ENCODE measurements at regions not wholly inside any gene's neighbourhood (a gene's known extent, or its start where the extent isn't known, plus 50 kb on each side); places are given as distances from the start of the nearest gene placed in this dataset.

DNA sequence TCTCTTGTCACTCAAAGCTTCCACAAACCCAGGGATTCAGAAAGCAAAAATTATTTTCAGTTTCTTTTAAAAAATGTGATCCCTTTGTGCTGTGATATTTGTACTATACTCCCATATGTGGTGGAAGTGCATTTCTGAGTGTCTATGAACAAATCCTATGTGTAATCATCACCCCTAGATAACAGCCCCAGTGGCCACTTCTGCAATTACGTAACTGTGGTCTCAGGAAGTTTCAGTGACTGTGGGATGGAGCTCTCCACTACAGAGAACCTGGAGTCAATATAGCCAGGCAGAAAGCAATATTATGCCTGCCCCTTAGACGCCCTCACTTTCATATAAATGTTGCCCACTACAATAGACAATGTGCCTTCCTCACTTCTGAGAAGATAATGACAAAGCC, 1101.7 kb upstream of the GHITM start:
- Histone ChIP-seq H3K4me1 (ENCODE audit: insufficient read depth, poor library complexity, severe bottlenecking) (no peaks in the 10 kb centered on the region), H3K27ac (ENCODE audit: poor library complexity, severe bottlenecking) (no peak overlapping the region), H3K4me3 (ENCODE audit: severe bottlenecking) (no peak overlapping the region), H3K36me3 (ENCODE audit: low read depth) (no peaks in the 10 kb centered on the region), H3K9me3 (ENCODE audit: severe bottlenecking) (no peaks in the 10 kb centered on the region), H3K27me3 (ENCODE audit: insufficient read depth, poor library complexity, severe bottlenecking) (no peaks in the 10 kb centered on the region)
- TF ChIP-seq, protein P1, sequence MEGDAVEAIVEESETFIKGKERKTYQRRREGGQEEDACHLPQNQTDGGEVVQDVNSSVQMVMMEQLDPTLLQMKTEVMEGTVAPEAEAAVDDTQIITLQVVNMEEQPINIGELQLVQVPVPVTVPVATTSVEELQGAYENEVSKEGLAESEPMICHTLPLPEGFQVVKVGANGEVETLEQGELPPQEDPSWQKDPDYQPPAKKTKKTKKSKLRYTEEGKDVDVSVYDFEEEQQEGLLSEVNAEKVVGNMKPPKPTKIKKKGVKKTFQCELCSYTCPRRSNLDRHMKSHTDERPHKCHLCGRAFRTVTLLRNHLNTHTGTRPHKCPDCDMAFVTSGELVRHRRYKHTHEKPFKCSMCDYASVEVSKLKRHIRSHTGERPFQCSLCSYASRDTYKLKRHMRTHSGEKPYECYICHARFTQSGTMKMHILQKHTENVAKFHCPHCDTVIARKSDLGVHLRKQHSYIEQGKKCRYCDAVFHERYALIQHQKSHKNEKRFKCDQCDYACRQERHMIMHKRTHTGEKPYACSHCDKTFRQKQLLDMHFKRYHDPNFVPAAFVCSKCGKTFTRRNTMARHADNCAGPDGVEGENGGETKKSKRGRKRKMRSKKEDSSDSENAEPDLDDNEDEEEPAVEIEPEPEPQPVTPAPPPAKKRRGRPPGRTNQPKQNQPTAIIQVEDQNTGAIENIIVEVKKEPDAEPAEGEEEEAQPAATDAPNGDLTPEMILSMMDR (IDR thresholded peaks at IDR 0.05; ENCODE audit: poor library complexity, severe bottlenecking): no peak
- DNase-seq (ENCODE audit: low spot score): no peak
- ATAC-seq (ENCODE audit: low read depth): no peak

DNA sequence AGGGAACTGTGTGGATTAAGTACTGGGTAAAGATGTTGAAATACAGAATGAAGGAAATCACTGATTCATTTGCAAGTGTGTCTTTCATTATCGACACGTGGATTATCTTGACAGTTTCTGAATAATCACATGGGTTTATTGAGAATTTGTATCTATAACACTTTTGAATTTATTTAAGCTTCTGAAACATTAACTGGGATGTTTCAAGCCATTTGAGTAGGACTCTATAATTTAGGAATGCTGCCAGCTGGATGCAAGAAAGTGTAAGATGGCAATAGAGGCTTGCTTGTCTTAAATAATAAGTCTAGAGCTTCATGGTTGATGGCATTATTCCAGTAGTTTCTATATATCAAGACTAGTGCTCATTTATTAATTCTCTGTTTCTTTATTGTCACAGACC, 1100.7 kb upstream of the GHITM start:
- Histone ChIP-seq H3K27me3 (ENCODE audit: insufficient read depth, poor library complexity, severe bottlenecking) (no peaks in the 10 kb centered on the region), H3K4me1 (ENCODE audit: insufficient read depth, poor library complexity, severe bottlenecking) (no peaks in the 10 kb centered on the region), H3K9me3 (ENCODE audit: severe bottlenecking) (peaks cover 2% of the 10 kb centered on the region), H3K27ac (ENCODE audit: poor library complexity, severe bottlenecking) (no peak overlapping the region), H3K4me3 (ENCODE audit: severe bottlenecking) (no peak overlapping the region), H3K36me3 (ENCODE audit: low read depth) (no peaks in the 10 kb centered on the region)
- TF ChIP-seq, protein P1 (IDR thresholded peaks at IDR 0.05; ENCODE audit: poor library complexity, severe bottlenecking): no peak
- ATAC-seq (ENCODE audit: low read depth): no peak
- DNase-seq (ENCODE audit: low spot score): no peak

DNA sequence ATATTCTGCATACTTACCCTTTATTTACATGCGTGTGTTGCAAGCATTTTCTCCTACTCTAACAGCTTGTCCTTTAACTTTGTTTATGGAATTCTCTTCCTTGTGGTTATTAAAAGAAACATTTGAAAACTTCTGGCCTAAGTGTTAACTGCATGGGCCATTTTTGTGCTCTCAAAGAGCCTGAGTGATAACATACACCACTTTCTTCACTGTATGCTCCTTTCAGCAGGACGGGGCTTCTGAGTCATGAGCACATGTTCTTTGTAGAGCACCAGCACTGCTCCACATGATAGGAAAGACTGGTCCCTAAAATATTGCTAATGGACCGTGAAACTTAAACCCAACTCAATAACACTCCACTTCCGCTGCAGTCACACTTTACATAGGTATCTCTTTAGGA, 1093.6 kb upstream of the GHITM start:
- TF ChIP-seq, protein P1 (IDR thresholded peaks at IDR 0.05; ENCODE audit: poor library complexity, severe bottlenecking): no peak
- ATAC-seq (ENCODE audit: low read depth) (no peak), DNase-seq (ENCODE audit: low spot score) (no peak)
- H3K9me3 ChIP-seq (ENCODE audit: severe bottlenecking): peaks cover 2% of the 10 kb centered on the region
- H3K27ac ChIP-seq (ENCODE audit: poor library complexity, severe bottlenecking): no peak overlapping the region
- H3K4me3 ChIP-seq (ENCODE audit: severe bottlenecking): no peak overlapping the region
- no peaks in the 10 kb centered on the region for H3K4me1 ChIP-seq (ENCODE audit: insufficient read depth, poor library complexity, severe bottlenecking)
- H3K27me3 ChIP-seq (ENCODE audit: insufficient read depth, poor library complexity, severe bottlenecking): no peaks in the 10 kb centered on the region
- no peaks in the 10 kb centered on the region for H3K36me3 ChIP-seq (ENCODE audit: low read depth)

DNA sequence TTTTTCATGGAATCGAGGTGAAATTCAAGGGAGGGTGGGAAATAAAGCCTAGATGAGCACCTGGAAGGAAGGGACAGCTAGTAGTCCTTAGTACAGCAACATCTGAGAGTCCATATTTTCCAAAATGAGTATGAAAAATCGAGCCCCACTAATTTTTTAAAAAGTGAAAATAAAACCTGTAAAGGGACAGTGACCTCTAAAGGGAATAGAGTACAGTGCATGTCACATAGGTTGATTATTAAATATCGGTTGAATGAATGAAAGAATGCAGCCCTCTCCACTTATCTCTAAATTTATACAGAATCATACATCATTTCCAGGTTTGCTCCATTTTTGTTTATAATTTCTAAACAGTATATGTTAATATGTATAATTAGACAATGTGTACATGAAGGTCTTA, 1088.5 kb upstream of the GHITM start:
- DNase-seq (ENCODE audit: low spot score): no peak
- Histone ChIP-seq H3K9me3 (ENCODE audit: severe bottlenecking) (no peaks in the 10 kb centered on the region), H3K27me3 (ENCODE audit: insufficient read depth, poor library complexity, severe bottlenecking) (no peaks in the 10 kb centered on the region), H3K36me3 (ENCODE audit: low read depth) (no peaks in the 10 kb centered on the region), H3K4me1 (ENCODE audit: insufficient read depth, poor library complexity, severe bottlenecking) (no peaks in the 10 kb centered on the region), H3K4me3 (ENCODE audit: severe bottlenecking) (no peak overlapping the region), H3K27ac (ENCODE audit: poor library complexity, severe bottlenecking) (no peak overlapping the region)
- TF ChIP-seq, protein P1 (IDR thresholded peaks at IDR 0.05; ENCODE audit: poor library complexity, severe bottlenecking): peak; percentile 17
- no peak for ATAC-seq (ENCODE audit: low read depth)

DNA sequence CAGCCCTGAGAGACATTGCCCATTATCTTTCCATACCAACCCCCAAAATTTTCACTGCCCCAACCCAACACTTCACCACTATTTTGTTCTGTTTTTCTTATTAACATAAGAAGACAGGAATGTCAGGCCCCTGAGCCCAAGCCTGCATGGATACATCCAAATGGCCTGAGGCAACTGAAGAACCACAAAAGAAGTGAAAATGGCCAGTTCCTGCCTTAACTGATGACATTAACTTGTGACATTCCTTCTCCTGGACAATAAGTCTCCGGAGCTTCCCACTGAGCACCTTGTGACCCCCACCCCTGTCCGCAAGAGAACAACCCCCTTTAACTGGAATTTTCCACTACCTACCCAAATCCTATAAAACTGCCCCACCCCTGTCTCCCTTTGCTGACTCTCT, 1076.4 kb upstream of the GHITM start:
- no peak for DNase-seq (ENCODE audit: low spot score)
- Histone ChIP-seq H3K4me1 (ENCODE audit: insufficient read depth, poor library complexity, severe bottlenecking) (no peaks in the 10 kb centered on the region), H3K27me3 (ENCODE audit: insufficient read depth, poor library complexity, severe bottlenecking) (no peaks in the 10 kb centered on the region), H3K4me3 (ENCODE audit: severe bottlenecking) (no peak overlapping the region), H3K36me3 (ENCODE audit: low read depth) (no peaks in the 10 kb centered on the region), H3K27ac (ENCODE audit: poor library complexity, severe bottlenecking) (no peak overlapping the region), H3K9me3 (ENCODE audit: severe bottlenecking) (no peaks in the 10 kb centered on the region)
- no peak for ATAC-seq (ENCODE audit: low read depth)
- TF ChIP-seq, protein P1 (IDR thresholded peaks at IDR 0.05; ENCODE audit: poor library complexity, severe bottlenecking): no peak

All from RWPE2 (cell line).